SIG-M5 (cell line): ENCODE measurements at regions not wholly inside any gene's neighbourhood (a gene's known extent, or its start where the extent isn't known, plus 50 kb on each side); places are given as distances from the start of the nearest gene placed in this dataset.
"Not testable (repeated sequence)": the region's sequence is repeated elsewhere in the genome, so short reads cannot be mapped to it uniquely, and the experiment has no call there.

Source experiments
- DNase-seq: peaks from one replicate; lab custom pipeline; 2025; lab: John Stamatoyannopoulos, UW

- no peak for DNase-seq
Measured at GRCh38 chrX:54615109-54615508, 85.1 kb downstream of the GNL3L start.

- no peak for DNase-seq
Measured at GRCh38 chrX:54633641-54634040, 103.6 kb downstream of the GNL3L start.

- DNase-seq = no peak
Measured at GRCh38 chrX:54639018-54639345, 109.0 kb downstream of the GNL3L start.

- peak; percentile 73 for DNase-seq
Measured at GRCh38 chrX:54639346-54640102, 109.5 kb downstream of the GNL3L start.

GRCh38 chrX:54640103-54640690 lies 110.2 kb downstream of the GNL3L start:
- no peak for DNase-seq

GRCh38 chrX:54640736-54641135 lies 110.7 kb downstream of the GNL3L start:
- no peak for DNase-seq

DNA sequence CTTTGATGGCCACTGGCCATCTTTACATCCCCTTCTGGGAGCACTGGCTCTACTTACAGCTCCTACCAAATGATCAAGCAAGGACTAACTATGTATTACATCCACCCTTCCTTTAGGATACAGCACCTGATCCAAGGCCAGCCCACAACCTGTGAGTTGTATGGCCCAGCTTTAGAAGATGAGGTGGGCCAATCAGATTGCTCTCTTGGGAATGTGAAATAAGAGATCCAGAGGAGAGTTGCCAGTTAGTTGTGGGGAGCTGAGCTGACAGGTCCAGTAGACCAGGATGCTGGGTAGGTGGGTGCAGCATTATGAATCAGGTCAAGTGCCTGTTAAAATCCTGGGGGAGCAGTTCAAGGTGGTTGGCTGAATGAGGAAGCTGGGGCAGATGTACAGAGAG lies 111.5 kb downstream of the GNL3L start:
- no peak for DNase-seq

GRCh38 chrX:54647607-54648006 lies 117.6 kb downstream of the GNL3L start:
- not testable (repeated sequence) for DNase-seq

DNA sequence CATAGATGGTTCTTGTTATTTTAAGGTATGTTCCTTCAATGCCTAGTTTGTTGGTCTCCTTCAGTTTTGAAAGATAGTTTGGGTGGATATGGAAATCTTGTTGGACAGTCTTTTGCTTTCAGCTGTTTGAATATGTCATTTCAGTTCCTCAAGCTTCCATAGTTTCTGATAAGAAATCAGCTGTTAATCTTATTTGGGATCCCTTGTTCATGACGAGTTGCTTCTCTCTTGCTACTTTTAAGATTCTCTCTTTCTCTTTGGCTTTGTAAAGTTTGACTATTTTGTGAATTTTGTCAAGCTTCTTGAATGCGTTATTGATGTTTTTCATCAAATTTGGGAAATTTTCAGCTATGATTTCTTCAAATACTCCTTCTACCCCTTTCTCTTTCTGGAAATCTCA lies 129.5 kb downstream of the GNL3L start:
- no peak for DNase-seq

- no peak for DNase-seq
Measured at GRCh38 chrX:54675762-54676161, 122.3 kb downstream of the ITIH6 start.

DNA sequence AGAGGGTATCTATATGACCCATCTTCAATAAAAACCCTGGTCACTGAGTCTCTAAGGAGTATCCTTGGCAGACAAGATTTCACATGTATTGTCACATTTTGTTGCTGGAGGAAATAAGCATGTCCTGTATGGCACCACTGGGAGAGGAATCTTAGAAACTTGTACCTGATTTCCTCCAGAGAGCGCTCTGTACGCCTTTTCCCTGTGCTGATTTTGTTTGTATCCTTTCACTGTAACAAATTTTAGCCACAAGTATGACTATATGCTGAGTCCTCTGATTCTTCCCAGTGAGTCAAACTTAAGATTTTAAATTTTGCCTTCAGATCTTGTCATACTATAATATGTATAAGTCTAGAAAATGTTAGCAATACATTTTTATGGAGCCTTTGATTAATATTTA lies 102.8 kb downstream of the ITIH6 start:
- DNase-seq = no peak

DNA sequence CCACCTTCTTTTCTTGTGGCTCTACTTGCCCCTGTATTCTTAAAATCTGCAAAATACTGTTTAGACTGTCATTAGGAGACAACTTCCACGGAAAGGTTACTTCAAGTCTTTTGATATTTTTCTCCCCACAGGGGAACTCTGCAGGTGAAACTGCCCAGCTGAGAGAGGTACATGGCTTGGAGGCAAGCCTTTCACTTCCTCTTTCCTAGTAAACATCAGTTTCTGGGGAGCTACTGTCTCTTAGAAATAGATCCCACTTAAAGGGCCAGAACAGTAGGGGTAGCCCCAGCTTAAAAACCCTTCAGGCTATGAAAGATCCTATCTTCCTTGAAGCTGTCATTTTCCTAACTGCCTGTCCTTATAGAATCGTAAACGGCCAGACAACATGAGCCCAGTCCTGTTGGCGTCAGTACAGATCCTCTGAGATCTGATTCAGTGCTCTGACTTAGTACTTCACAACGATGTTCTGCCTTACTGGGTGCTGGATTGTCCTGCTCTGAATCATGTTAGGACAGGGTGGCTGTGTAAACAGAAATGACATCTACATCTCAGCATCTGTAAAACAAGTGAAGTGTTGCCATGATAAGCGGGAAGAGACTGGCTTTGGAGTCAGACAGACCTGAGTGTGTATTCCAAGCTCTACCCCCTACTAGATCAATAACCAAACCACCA lies 102.1 kb downstream of the ITIH6 start:
- no peak for DNase-seq
